ENCODE measurements at regions not wholly inside any gene's neighbourhood (a gene's known extent, or its start where the extent isn't known, plus 50 kb on each side); places are given as distances from the start of the nearest gene placed in this dataset.

DNA sequence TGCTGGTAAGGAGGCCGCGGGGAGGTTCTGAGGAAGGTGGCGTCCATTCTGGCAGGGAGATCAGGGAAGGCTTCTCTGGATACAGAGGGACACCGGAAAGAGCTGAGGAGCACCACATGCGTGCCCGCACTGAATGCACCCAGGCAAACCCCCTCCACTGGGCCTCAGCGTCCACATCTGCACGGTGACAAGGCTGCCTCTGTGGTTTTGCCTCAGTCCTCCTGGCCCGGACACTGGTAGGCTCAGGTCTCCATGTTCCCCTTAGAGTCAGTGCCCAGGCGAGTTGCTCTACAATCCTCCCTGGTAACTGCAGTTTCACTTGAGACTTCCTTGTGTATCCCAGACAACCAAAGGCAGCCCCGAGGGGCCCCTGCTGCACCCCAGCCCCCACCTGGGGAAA lies 173.3 kb downstream of the MELK start:
- H3K27me3 ChIP-seq (ENCODE audit: insufficient read depth, low read length): peaks cover 95% of the 10 kb centered on the region
- no peaks in the 10 kb centered on the region for H3K36me3 ChIP-seq (ENCODE audit: insufficient read depth, low read length)
- H2AFZ ChIP-seq (ENCODE audit: low read length, unreplicated experiment): no peak overlapping the region
- H3K27ac ChIP-seq (ENCODE audit: low read depth, low read length): no peak overlapping the region
- no peak overlapping the region for H3K4me3 ChIP-seq (ENCODE audit: low read depth, low read length)
- no peaks in the 10 kb centered on the region for H3K79me2 ChIP-seq (ENCODE audit: control insufficient read depth, insufficient read depth, low read length, unreplicated experiment)
- H3K4me1 ChIP-seq (ENCODE audit: control insufficient read depth, insufficient read depth, low read length, unreplicated experiment): no peaks in the 10 kb centered on the region

DNA sequence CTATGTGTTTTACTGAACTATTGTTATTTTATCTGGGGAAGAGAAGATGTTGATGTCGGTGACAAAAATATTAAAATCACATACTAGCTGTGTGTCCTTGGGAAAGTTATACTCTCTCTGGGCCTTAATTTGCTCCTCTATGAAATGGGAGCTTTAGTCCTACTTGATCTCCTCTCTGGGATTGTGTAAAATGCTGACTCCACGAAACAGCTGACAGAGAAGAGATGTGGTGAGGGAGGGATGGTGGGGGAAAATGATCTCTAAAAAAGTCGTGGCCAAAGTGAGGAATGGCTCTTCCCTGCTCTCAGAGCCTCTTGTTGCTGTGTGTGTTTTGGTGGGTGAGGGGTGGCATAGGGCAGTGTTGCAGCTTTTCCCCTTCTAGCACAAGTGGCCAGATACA lies 173.7 kb downstream of the MELK start:
- Histone ChIP-seq H3K27ac (ENCODE audit: low read depth, low read length) (no peak overlapping the region), H3K27me3 (ENCODE audit: insufficient read depth, low read length) (peaks cover 95% of the 10 kb centered on the region), H3K4me1 (ENCODE audit: control insufficient read depth, insufficient read depth, low read length, unreplicated experiment) (no peaks in the 10 kb centered on the region), H3K4me3 (ENCODE audit: low read depth, low read length) (no peak overlapping the region), H2AFZ (ENCODE audit: low read length, unreplicated experiment) (no peak overlapping the region), H3K36me3 (ENCODE audit: insufficient read depth, low read length) (no peaks in the 10 kb centered on the region), H3K79me2 (ENCODE audit: control insufficient read depth, insufficient read depth, low read length, unreplicated experiment) (no peaks in the 10 kb centered on the region)

DNA sequence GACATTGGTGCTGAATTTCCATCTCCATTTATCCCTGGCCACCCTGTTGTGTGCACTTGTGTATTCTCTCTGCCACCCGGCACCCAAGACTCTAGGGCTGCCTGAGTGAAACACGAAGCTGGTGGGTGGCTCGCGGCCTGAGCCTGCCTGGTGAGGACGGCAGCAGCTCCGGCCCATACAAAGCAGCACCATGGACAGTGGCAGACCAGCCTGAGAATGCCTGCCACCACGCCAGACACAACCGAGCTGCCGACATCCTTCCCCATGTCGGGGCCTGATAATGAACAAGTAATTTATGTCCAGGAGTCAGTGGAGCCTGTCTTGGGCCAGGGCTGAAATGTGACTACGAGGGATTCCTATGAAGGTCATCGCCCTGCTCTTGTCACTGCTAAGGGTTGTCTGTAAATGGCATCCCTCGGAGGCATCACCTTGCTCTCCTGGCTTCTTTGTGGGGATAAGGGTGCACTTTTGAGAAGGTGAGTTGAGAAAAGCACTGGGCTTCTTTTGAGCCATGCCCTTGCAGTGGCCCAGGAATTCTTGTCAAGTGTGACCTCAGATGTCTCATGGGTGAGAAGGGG lies 175.7 kb downstream of the MELK start:
- H3K4me1 ChIP-seq (ENCODE audit: control insufficient read depth, insufficient read depth, low read length, unreplicated experiment): no peaks in the 10 kb centered on the region
- no peak overlapping the region for H3K27ac ChIP-seq (ENCODE audit: low read depth, low read length)
- H3K36me3 ChIP-seq (ENCODE audit: insufficient read depth, low read length): no peaks in the 10 kb centered on the region
- H3K27me3 ChIP-seq (ENCODE audit: insufficient read depth, low read length): peaks cover 95% of the 10 kb centered on the region
- H3K4me3 ChIP-seq (ENCODE audit: low read depth, low read length): no peak overlapping the region
- H2AFZ ChIP-seq (ENCODE audit: low read length, unreplicated experiment): no peak overlapping the region
- H3K79me2 ChIP-seq (ENCODE audit: control insufficient read depth, insufficient read depth, low read length, unreplicated experiment): no peaks in the 10 kb centered on the region

DNA sequence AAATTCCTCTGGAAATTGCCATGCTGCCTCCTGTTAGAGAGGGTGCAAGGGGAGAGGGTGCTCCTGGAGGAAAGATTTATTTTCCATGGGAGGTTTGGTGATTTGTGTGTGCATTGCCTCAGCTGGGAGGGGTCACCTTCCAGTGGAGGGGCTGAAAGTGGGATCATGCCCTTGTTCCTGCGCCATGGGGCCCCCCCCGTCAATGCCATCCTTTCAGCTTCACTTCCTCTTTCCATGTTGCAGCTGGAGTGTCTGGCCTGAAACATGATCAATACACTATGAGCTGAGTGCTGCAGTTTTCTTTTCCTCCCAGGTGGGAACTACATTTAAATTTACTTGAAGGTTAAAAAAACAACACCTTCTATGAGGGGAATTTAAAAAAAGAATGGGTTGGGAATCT lies 176.8 kb downstream of the MELK start:
- H3K4me3 ChIP-seq (ENCODE audit: low read depth, low read length): no peak overlapping the region
- H2AFZ ChIP-seq (ENCODE audit: low read length, unreplicated experiment): no peak overlapping the region
- H3K27me3 ChIP-seq (ENCODE audit: insufficient read depth, low read length): peaks cover 95% of the 10 kb centered on the region
- no peak overlapping the region for H3K27ac ChIP-seq (ENCODE audit: low read depth, low read length)
- no peaks in the 10 kb centered on the region for H3K36me3 ChIP-seq (ENCODE audit: insufficient read depth, low read length)
- H3K4me1 ChIP-seq (ENCODE audit: control insufficient read depth, insufficient read depth, low read length, unreplicated experiment): no peaks in the 10 kb centered on the region
- H3K79me2 ChIP-seq (ENCODE audit: control insufficient read depth, insufficient read depth, low read length, unreplicated experiment): no peaks in the 10 kb centered on the region

DNA sequence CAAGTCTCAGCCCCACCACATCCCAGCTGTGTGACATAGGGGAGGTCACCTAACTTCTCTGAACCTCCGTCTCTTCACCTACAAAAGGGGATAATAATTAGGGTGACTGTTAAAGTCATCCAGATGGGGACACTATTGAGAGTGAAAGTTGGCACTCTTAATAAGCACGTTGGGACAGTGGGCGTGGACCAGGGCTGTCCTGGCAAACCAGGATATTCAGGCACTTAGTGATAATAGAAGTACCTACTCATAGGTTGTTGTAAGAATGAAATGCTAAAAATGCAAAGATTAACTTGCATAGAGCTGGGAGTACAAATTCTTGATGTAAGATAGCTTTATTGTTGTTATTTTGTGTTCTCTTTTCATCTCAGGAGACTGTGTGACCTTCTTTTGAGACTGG lies 177.9 kb downstream of the MELK start:
- Histone ChIP-seq H3K79me2 (ENCODE audit: control insufficient read depth, insufficient read depth, low read length, unreplicated experiment) (no peaks in the 10 kb centered on the region), H3K36me3 (ENCODE audit: insufficient read depth, low read length) (no peaks in the 10 kb centered on the region), H3K27ac (ENCODE audit: low read depth, low read length) (no peak overlapping the region), H3K4me3 (ENCODE audit: low read depth, low read length) (no peak overlapping the region), H3K27me3 (ENCODE audit: insufficient read depth, low read length) (peaks cover 96% of the 10 kb centered on the region), H2AFZ (ENCODE audit: low read length, unreplicated experiment) (no peak overlapping the region), H3K4me1 (ENCODE audit: control insufficient read depth, insufficient read depth, low read length, unreplicated experiment) (no peaks in the 10 kb centered on the region)

DNA sequence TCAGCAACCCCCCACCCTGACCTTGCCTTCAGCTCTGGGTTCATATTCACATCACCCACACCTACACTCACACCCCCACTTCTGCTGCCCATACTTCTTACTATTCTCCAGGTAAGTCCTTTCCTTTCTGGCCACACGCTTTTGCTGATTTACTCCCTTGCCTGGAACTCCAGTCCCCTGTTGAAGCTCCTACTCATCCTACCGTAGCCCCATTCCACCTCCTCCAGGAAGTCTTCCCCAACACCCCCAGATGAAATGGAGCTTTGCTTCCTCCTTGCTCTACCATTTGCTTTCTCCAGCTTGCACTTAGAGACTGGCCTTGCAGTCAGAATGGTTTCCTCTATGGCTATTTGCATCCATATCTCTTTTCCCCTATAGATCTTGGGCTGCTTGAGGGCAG lies 182.3 kb downstream of the MELK start:
- no peak overlapping the region for H2AFZ ChIP-seq (ENCODE audit: low read length, unreplicated experiment)
- H3K27ac ChIP-seq (ENCODE audit: low read depth, low read length): no peak overlapping the region
- H3K27me3 ChIP-seq (ENCODE audit: insufficient read depth, low read length): peaks cover 99% of the 10 kb centered on the region

DNA sequence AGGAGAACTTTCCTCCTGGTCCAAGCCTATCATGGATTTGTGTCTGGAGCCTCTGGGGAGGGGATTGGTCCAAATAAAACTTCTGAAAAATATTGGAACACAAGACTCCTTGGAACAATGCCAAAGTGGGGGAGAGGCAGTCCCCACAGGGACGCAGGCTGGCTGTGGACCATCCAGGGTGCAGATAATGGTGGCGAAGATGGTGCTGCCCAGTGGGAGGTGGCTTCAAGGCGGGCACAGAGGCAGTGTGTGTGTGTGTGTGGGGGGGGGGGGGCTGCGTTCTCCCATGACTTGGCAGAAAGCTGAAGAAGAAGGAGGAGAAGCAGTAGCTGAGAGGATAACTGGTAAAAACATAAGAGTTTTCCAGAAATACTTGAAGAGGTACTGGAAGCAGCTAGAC lies 186.4 kb downstream of the MELK start:
- H3K79me2 ChIP-seq (ENCODE audit: control insufficient read depth, insufficient read depth, low read length, unreplicated experiment): no peaks in the 10 kb centered on the region
- H3K27me3 ChIP-seq (ENCODE audit: insufficient read depth, low read length): peaks cover 88% of the 10 kb centered on the region
- no peak overlapping the region for H3K4me3 ChIP-seq (ENCODE audit: low read depth, low read length)
- no peak overlapping the region for H3K27ac ChIP-seq (ENCODE audit: low read depth, low read length)
- no peaks in the 10 kb centered on the region for H3K36me3 ChIP-seq (ENCODE audit: insufficient read depth, low read length)
- H3K4me1 ChIP-seq (ENCODE audit: control insufficient read depth, insufficient read depth, low read length, unreplicated experiment): no peaks in the 10 kb centered on the region
- H2AFZ ChIP-seq (ENCODE audit: low read length, unreplicated experiment): no peak overlapping the region

More for the DNA sequence above, 182.3 kb downstream of the MELK start:
- Histone ChIP-seq H3K4me3 (ENCODE audit: low read depth, low read length) (no peak overlapping the region), H3K4me1 (ENCODE audit: control insufficient read depth, insufficient read depth, low read length, unreplicated experiment) (no peaks in the 10 kb centered on the region), H3K36me3 (ENCODE audit: insufficient read depth, low read length) (no peaks in the 10 kb centered on the region), H3K79me2 (ENCODE audit: control insufficient read depth, insufficient read depth, low read length, unreplicated experiment) (no peaks in the 10 kb centered on the region)

DNA sequence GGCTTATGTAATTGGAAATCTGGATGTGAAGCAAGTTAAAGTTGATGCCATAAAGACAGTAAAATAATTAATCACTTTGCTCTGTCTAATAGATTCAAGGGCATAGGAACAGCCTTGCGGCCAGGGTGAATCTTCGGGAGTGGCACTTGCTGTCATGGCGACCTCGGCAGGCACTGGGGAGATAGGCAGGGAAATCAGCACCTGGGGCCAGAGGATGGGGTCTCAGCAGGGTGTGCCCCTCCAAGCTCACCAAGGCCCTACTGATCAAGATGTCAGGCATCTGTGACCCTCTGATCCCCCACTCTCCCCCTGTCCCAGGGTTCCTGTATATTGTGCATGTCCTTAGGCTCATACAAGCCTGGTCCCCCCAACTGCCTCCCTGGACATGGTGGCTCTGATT lies 187.3 kb downstream of the MELK start:
- peaks cover 83% of the 10 kb centered on the region for H3K27me3 ChIP-seq (ENCODE audit: insufficient read depth, low read length)

DNA sequence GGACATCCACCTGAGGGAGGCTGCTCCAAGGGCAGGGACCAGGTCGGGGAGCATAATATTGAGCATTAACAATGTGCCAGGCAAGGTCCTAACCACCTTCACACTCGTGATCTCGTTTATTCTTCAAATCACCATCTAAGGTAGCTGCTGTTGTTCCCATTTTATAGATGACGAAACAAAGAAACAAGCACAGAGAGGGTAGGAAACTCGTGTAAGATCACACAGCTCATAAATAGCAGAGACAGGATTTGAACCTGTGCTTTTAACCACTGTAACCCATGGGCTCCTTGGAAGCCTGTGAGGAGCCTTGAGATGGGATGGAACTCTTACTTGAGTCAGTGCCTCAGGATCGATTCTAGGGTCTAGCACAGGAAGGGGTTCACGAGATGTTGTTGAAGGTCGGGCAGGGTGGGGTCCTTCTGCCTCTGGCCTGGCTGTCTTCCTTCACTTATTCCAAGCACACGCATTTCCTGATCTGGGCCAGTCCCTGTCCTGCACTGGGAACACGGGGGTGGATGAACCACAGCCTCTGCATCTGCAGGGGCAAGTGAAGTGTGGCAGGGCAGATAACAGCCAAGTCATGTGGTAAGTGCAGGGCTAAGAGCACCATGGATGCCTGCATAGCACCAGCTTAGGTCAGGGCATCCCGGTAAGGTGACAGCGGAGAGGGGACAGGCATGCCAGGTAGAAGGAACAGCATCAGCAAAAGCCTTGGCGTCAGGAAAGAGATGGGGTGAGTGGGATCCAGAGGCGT lies 188.1 kb downstream of the MELK start:
- H3K36me3 ChIP-seq (ENCODE audit: insufficient read depth, low read length): no peaks in the 10 kb centered on the region
- H3K79me2 ChIP-seq (ENCODE audit: control insufficient read depth, insufficient read depth, low read length, unreplicated experiment): no peaks in the 10 kb centered on the region
- H2AFZ ChIP-seq (ENCODE audit: low read length, unreplicated experiment): no peak overlapping the region
- H3K4me1 ChIP-seq (ENCODE audit: control insufficient read depth, insufficient read depth, low read length, unreplicated experiment): no peaks in the 10 kb centered on the region
- H3K27me3 ChIP-seq (ENCODE audit: insufficient read depth, low read length): peaks cover 83% of the 10 kb centered on the region
- no peak overlapping the region for H3K27ac ChIP-seq (ENCODE audit: low read depth, low read length)
- H3K4me3 ChIP-seq (ENCODE audit: low read depth, low read length): no peak overlapping the region

More for the DNA sequence above, 187.3 kb downstream of the MELK start:
- Histone ChIP-seq H3K4me3 (ENCODE audit: low read depth, low read length) (no peak overlapping the region), H3K36me3 (ENCODE audit: insufficient read depth, low read length) (no peaks in the 10 kb centered on the region), H2AFZ (ENCODE audit: low read length, unreplicated experiment) (no peak overlapping the region), H3K27ac (ENCODE audit: low read depth, low read length) (no peak overlapping the region), H3K4me1 (ENCODE audit: control insufficient read depth, insufficient read depth, low read length, unreplicated experiment) (no peaks in the 10 kb centered on the region), H3K79me2 (ENCODE audit: control insufficient read depth, insufficient read depth, low read length, unreplicated experiment) (no peaks in the 10 kb centered on the region)

DNA sequence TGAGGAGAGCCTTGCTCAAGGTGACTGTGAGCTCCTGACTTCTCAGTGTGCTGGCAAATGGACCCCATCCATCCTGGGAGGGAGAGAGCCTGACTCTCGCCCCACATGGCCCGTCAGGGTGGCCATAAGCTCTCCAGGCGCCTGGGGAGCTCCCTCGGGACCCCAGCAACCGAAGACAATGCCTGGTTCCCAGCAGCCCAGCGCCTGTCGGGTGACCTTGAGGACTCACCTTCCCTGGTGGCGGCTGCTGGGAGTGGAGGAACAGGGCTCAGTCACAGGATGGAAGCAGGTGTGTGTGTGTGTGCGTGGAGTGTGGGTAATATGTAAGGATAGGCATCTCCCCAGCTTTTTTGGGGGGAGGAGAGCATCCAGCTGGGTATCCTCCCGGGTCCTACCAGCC lies 190.3 kb downstream of the MELK start:
- no peak overlapping the region for H3K27ac ChIP-seq (ENCODE audit: low read depth, low read length)
- H3K4me1 ChIP-seq (ENCODE audit: control insufficient read depth, insufficient read depth, low read length, unreplicated experiment): no peaks in the 10 kb centered on the region
- no peak overlapping the region for H2AFZ ChIP-seq (ENCODE audit: low read length, unreplicated experiment)
- H3K36me3 ChIP-seq (ENCODE audit: insufficient read depth, low read length): no peaks in the 10 kb centered on the region
- no peaks in the 10 kb centered on the region for H3K79me2 ChIP-seq (ENCODE audit: control insufficient read depth, insufficient read depth, low read length, unreplicated experiment)
- H3K4me3 ChIP-seq (ENCODE audit: low read depth, low read length): no peak overlapping the region
- peaks cover 81% of the 10 kb centered on the region for H3K27me3 ChIP-seq (ENCODE audit: insufficient read depth, low read length)

DNA sequence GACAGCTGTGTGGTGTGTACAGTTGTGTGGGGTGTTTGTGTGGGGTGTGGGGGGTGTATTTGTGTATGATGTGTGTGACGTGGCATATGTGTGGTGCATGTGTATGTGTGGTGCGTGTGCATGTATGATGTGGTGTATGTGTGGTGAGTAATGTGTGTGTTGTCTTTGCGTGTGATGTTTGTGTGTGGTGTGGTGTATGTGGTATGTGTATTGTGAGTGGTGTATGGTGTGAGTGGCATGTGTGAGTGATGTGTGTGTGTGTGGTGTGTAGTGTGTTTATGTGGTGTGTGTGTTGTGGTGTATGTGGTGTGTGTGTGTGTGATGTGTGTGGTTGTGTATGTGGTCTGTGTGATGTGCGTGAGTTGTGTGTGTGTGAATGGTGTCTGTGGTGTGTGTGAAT lies 191.1 kb downstream of the MELK start:
- H3K27ac ChIP-seq (ENCODE audit: low read depth, low read length): no peak overlapping the region
- H3K36me3 ChIP-seq (ENCODE audit: insufficient read depth, low read length): no peaks in the 10 kb centered on the region
- H2AFZ ChIP-seq (ENCODE audit: low read length, unreplicated experiment): no peak overlapping the region
- H3K27me3 ChIP-seq (ENCODE audit: insufficient read depth, low read length): peaks cover 81% of the 10 kb centered on the region
- H3K79me2 ChIP-seq (ENCODE audit: control insufficient read depth, insufficient read depth, low read length, unreplicated experiment): no peaks in the 10 kb centered on the region
- H3K4me3 ChIP-seq (ENCODE audit: low read depth, low read length): no peak overlapping the region
- H3K4me1 ChIP-seq (ENCODE audit: control insufficient read depth, insufficient read depth, low read length, unreplicated experiment): no peaks in the 10 kb centered on the region
